ENCODE measurements at regions not wholly inside any gene's neighbourhood (a gene's known extent, or its start where the extent isn't known, plus 50 kb on each side); places are given as distances from the start of the nearest gene placed in this dataset.

DNA sequence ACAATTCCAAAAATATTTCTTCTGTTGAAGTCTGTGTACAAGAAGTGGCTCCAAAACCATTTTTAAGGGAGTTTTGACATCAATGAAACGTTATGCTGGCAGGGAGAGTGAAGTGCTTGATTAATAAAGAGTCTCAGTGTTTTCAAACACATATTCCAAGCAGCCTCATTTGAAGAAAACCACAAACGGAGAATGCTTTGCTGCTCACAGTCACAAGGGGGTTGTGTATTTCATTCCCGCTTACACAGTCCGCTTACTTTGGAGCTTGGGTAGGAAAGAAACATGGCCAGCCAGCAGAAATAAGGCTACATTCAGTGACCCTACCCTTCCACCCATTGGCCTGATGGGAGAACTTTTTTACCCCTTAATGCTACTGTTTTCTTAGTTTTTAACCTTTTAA lies 586.2 kb downstream of the RAB28 start:
- Mint-ChIP-seq H3K27ac (no peak overlapping the region), H3K27me3 (ENCODE audit: insufficient read depth, low read depth, poor library complexity) (no peaks in the 10 kb centered on the region)

DNA sequence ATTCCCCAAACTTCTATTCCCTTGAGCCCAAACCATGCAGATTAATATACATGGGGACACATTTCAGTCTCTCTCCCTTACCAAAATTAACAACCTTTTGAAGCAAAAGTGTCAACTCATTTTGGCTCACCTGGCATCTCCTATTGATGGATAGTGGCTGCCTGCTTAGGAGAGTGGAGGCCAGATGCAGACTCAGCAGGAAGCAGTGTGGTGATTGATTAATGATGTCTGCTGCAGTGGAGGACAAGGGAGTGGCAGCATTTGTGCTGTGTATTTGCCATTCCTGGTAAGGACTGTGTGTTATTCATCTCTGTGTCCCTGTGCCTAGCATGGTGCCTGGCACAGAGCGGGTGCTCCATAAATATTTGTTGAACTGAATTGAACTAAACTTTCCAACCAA lies 590.1 kb downstream of the RAB28 start:
- no peak overlapping the region for H3K4me2 ChIP-seq
- H3K27me3 ChIP-seq (ENCODE audit: insufficient read depth), result no peaks in the 10 kb centered on the region
- H3K9me2 ChIP-seq (ENCODE audit: insufficient read depth), result peaks cover 10% of the 10 kb centered on the region
- H3K4me3 ChIP-seq, result no peak overlapping the region
- no peaks in the 10 kb centered on the region for H4K20me1 ChIP-seq (replicated peaks; ENCODE audit: insufficient read depth)
- DNase-seq (ENCODE audit: low spot score) (no peak), ATAC-seq (no peak)
- Mint-ChIP-seq H3K36me3 (ENCODE audit: low read depth) (no peaks in the 10 kb centered on the region), H3K27me3 (ENCODE audit: insufficient read depth, low read depth, poor library complexity) (no peaks in the 10 kb centered on the region), H3K4me3 (no peak overlapping the region), H3K9me3 (no peaks in the 10 kb centered on the region), H3K4me1 (no peaks in the 10 kb centered on the region), H3K27ac (0 out of 2 replicates have a peak overlapping the region, but pooled peaks have one; percentile 25)
- no peaks in the 10 kb centered on the region for H3K4me1 ChIP-seq (ENCODE audit: insufficient read depth)
- no peaks in the 10 kb centered on the region for H3K79me2 ChIP-seq (replicated peaks; ENCODE audit: insufficient read depth)
- H3K36me3 ChIP-seq (ENCODE audit: insufficient read depth), result no peaks in the 10 kb centered on the region
- H2AFZ ChIP-seq, result no peak overlapping the region
- no peaks in the 10 kb centered on the region for H3F3A ChIP-seq (replicated peaks; ENCODE audit: low read depth)
- no peak for TF ChIP-seq EZH2phosphoT487 (IDR thresholded peaks at IDR 0.05; ENCODE audit: unreplicated experiment)
- no peak for TF ChIP-seq ZNF114 (CRISPR knock-in tag; IDR thresholded peaks at IDR 0.05)
- TF ChIP-seq, protein P1, sequence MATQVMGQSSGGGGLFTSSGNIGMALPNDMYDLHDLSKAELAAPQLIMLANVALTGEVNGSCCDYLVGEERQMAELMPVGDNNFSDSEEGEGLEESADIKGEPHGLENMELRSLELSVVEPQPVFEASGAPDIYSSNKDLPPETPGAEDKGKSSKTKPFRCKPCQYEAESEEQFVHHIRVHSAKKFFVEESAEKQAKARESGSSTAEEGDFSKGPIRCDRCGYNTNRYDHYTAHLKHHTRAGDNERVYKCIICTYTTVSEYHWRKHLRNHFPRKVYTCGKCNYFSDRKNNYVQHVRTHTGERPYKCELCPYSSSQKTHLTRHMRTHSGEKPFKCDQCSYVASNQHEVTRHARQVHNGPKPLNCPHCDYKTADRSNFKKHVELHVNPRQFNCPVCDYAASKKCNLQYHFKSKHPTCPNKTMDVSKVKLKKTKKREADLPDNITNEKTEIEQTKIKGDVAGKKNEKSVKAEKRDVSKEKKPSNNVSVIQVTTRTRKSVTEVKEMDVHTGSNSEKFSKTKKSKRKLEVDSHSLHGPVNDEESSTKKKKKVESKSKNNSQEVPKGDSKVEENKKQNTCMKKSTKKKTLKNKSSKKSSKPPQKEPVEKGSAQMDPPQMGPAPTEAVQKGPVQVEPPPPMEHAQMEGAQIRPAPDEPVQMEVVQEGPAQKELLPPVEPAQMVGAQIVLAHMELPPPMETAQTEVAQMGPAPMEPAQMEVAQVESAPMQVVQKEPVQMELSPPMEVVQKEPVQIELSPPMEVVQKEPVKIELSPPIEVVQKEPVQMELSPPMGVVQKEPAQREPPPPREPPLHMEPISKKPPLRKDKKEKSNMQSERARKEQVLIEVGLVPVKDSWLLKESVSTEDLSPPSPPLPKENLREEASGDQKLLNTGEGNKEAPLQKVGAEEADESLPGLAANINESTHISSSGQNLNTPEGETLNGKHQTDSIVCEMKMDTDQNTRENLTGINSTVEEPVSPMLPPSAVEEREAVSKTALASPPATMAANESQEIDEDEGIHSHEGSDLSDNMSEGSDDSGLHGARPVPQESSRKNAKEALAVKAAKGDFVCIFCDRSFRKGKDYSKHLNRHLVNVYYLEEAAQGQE (IDR thresholded peaks at IDR 0.05; ENCODE audit: unreplicated experiment), result no peak
- TF ChIP-seq NANOG (IDR thresholded peaks at IDR 0.05; ENCODE audit: borderline replicate concordance), result no peak
- no peak for TF ChIP-seq CTCF (conservative IDR thresholded peaks at IDR 0.05; ENCODE audit: low read depth in 2 of 2)
- no peak for TF ChIP-seq ZNF462 (CRISPR knock-in tag; IDR thresholded peaks at IDR 0.05)
- TF ChIP-seq ZNF331 (CRISPR knock-in tag; IDR thresholded peaks at IDR 0.05; ENCODE audit: low read depth), result no peak
- H3K27ac ChIP-seq (ENCODE audit: low read depth), result no peak overlapping the region

More for the DNA sequence above, 586.2 kb downstream of the RAB28 start:
- Histone ChIP-seq H3F3A (replicated peaks; ENCODE audit: low read depth) (no peaks in the 10 kb centered on the region), H3K36me3 (ENCODE audit: insufficient read depth) (no peaks in the 10 kb centered on the region), H3K4me3 (no peak overlapping the region), H3K4me1 (ENCODE audit: insufficient read depth) (peaks cover 7% of the 10 kb centered on the region), H2AFZ (no peak overlapping the region), H3K27me3 (ENCODE audit: insufficient read depth) (no peaks in the 10 kb centered on the region), H3K79me2 (replicated peaks; ENCODE audit: insufficient read depth) (no peaks in the 10 kb centered on the region), H3K27ac (ENCODE audit: low read depth) (no peak overlapping the region), H3K4me2 (no peak overlapping the region), H4K20me1 (replicated peaks; ENCODE audit: insufficient read depth) (no peaks in the 10 kb centered on the region), H3K9me2 (ENCODE audit: insufficient read depth) (peaks cover 10% of the 10 kb centered on the region)
- Mint-ChIP-seq H3K36me3 (ENCODE audit: low read depth) (no peaks in the 10 kb centered on the region), H3K4me3 (no peak overlapping the region), H3K4me1 (peaks cover 16% of the 10 kb centered on the region), H3K9me3 (no peaks in the 10 kb centered on the region)
- ATAC-seq (no peak), DNase-seq (ENCODE audit: low spot score) (no peak)
- TF ChIP-seq STAT1 (IDR thresholded peaks at IDR 0.05; ENCODE audit: unreplicated experiment) (no peak), ZNF114 (CRISPR knock-in tag; IDR thresholded peaks at IDR 0.05) (no peak), CREB1 (CRISPR knock-in tag; IDR thresholded peaks at IDR 0.05; ENCODE audit: low read depth) (no peak)
